OCI-LY1 (cell line): ENCODE measurements at regions not wholly inside any gene's neighbourhood (a gene's known extent, or its start where the extent isn't known, plus 50 kb on each side); places are given as distances from the start of the nearest gene placed in this dataset.

ENCODE experiments used
- H2AFZ ChIP-seq: fragments of 200-600 bp; sonication (generic), shearing (Covaris generic); 2 replicates; pipeline ENCODE4 v1.6.0; 2014; ENCODE audit warnings: antibody characterized with exemption, mild to moderate bottlenecking, low read length
- H3F3A ChIP-seq: fragments of 200-600 bp; sonication (generic), shearing (Covaris generic); 2 replicates; pipeline ENCODE4 v1.6.0; 2014; ENCODE audit warnings: mild to moderate bottlenecking, antibody characterized with exemption, low read length, moderate library complexity; ENCODE audit not compliant: insufficient read depth
- H3K27ac ChIP-seq: fragments of 200-600 bp; sonication (generic); 2 replicates; pipeline ENCODE4 v1.5.1; 2014; ENCODE audit warnings: low read length, mixed run types, mild to moderate bottlenecking, low read depth; ENCODE audit not compliant: poor library complexity, severe bottlenecking
- H3K27me3 ChIP-seq: fragments of 200-600 bp; sonication (generic); 2 replicates; pipeline ENCODE4 v1.6.0; 2014; ENCODE audit warnings: antibody characterized with exemption, mild to moderate bottlenecking, low read length, moderate library complexity; ENCODE audit not compliant: insufficient read depth
- H3K36me3 ChIP-seq: fragments of 200-600 bp; sonication (generic); 2 replicates; pipeline ENCODE4 v1.6.1; 2014; ENCODE audit warnings: mild to moderate bottlenecking, antibody characterized with exemption, low read length, moderate library complexity, mixed read lengths; ENCODE audit not compliant: insufficient read depth
- H3K4me1 ChIP-seq: fragments of 200-600 bp; sonication (generic); 2 replicates; pipeline ENCODE4 v1.5.1; 2014; ENCODE audit warnings: mild to moderate bottlenecking, low read length, moderate library complexity; ENCODE audit not compliant: insufficient read depth, severe bottlenecking
- H3K4me2 ChIP-seq: fragments of 200-600 bp; sonication (generic), shearing (Covaris generic); 2 replicates; pipeline ENCODE4 v1.6.1; 2014; ENCODE audit warnings: low read length
- H3K4me3 ChIP-seq: fragments of 200-600 bp; sonication (generic); 2 replicates; pipeline ENCODE4 v1.5.1; 2014; ENCODE audit warnings: low read length, low read depth, mild to moderate bottlenecking, mixed read lengths; ENCODE audit not compliant: poor library complexity, severe bottlenecking
- H3K79me2 ChIP-seq: fragments of 200-600 bp; shearing (Covaris generic); 2 replicates; pipeline ENCODE4 v1.6.1; 2016; ENCODE audit warnings: mixed run types, low read length, mixed read lengths; ENCODE audit not compliant: insufficient read depth
- H3K9ac ChIP-seq: fragments of 200-600 bp; sonication (generic), shearing (Covaris generic); 2 replicates; pipeline ENCODE4 v1.6.1; 2014; ENCODE audit warnings: mild to moderate bottlenecking, low read length, mixed read lengths
- H3K9me2 ChIP-seq: fragments of 200-600 bp; sonication (generic), shearing (Covaris generic); 2 replicates; pipeline ENCODE4 v1.6.1; 2014; ENCODE audit warnings: low read depth, mild to moderate bottlenecking, low read length, mixed read lengths
- H3K9me3 ChIP-seq: fragments of 200-600 bp; shearing (Covaris generic); 2 replicates; pipeline ENCODE4 v1.6.1; 2014; ENCODE audit warnings: low read length, mixed read lengths
- H4K20me1 ChIP-seq: fragments of 200-600 bp; sonication (generic), shearing (Covaris generic); 2 replicates; pipeline ENCODE4 v1.6.0; 2016; ENCODE audit warnings: mild to moderate bottlenecking, low read length; ENCODE audit not compliant: insufficient read depth
- EZH2 ChIP-seq: fragments of 200-600 bp; sonication (generic), shearing (Covaris generic); IDR thresholded peaks from 2 replicates; pipeline ENCODE4 v1.8.0; 2017; ENCODE audit warnings: borderline replicate concordance, mixed run types, mild to moderate bottlenecking, antibody characterized with exemption, low read length, moderate library complexity, mixed read lengths
- TF ChIP-seq, protein P1 (sequence below): fragments of 200-600 bp; sonication (generic), shearing (Covaris generic); IDR thresholded peaks from 2 replicates; pipeline ENCODE4 v1.5.1; 2017; ENCODE audit warnings: mild to moderate bottlenecking, antibody characterized with exemption, low read length, moderate library complexity, mixed read lengths

DNA sequence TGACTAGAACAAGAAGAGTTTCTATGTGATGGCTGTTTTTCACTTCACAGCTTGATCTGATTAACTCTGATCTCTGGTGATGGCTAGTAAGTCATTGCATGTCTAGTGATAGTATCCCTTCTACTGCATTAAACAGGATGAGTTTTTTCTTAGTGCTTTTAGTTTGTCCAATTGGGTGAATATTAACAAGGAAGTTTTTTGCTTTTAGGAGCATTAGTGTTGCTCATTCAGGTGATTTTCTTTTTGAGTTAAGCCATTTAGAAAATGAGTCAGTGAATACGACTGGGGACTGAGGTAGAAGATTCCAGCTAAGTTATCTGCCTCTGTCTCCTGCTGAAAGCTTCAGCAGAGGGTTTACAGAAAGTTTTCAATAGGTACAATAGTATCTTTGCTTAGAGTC lies 306.7 kb downstream of the PIK3C3 start:
- Histone ChIP-seq H2AFZ (no peak overlapping the region), H3K9ac (no peak overlapping the region), H3K27ac (no peak overlapping the region), H3K79me2 (no peaks in the 10 kb centered on the region), H3K36me3 (no peaks in the 10 kb centered on the region), H3K9me3 (no peaks in the 10 kb centered on the region), H3K4me3 (no peak overlapping the region), H4K20me1 (no peaks in the 10 kb centered on the region), H3F3A (no peaks in the 10 kb centered on the region), H3K9me2 (no peaks in the 10 kb centered on the region), H3K4me2 (no peak overlapping the region), H3K27me3 (no peaks in the 10 kb centered on the region), H3K4me1 (no peaks in the 10 kb centered on the region)
- no peak for TF ChIP-seq EZH2
- TF ChIP-seq, protein P1, sequence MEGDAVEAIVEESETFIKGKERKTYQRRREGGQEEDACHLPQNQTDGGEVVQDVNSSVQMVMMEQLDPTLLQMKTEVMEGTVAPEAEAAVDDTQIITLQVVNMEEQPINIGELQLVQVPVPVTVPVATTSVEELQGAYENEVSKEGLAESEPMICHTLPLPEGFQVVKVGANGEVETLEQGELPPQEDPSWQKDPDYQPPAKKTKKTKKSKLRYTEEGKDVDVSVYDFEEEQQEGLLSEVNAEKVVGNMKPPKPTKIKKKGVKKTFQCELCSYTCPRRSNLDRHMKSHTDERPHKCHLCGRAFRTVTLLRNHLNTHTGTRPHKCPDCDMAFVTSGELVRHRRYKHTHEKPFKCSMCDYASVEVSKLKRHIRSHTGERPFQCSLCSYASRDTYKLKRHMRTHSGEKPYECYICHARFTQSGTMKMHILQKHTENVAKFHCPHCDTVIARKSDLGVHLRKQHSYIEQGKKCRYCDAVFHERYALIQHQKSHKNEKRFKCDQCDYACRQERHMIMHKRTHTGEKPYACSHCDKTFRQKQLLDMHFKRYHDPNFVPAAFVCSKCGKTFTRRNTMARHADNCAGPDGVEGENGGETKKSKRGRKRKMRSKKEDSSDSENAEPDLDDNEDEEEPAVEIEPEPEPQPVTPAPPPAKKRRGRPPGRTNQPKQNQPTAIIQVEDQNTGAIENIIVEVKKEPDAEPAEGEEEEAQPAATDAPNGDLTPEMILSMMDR = no peak

DNA sequence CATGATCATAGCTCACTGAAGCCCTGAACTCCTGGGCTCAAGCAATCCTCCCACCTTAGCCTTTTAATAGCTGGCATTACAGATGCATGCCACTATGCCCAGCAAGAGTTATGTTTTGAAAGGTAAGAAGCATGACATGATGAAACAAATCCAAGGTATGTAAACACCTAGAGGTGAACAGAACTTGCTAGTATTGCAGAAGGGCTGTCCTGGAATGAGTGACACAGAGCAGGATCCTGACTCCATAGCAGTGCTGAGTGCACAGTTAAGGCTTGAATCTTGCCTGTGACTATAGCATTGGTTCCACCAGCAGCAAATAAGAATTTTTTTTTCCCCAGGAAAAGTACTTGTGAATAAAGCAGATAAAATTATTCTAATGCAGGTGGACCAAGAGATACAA lies 309.5 kb downstream of the PIK3C3 start:
- no peaks in the 10 kb centered on the region for H3K9me2 ChIP-seq
- no peaks in the 10 kb centered on the region for H3K79me2 ChIP-seq
- no peaks in the 10 kb centered on the region for H3F3A ChIP-seq
- no peak overlapping the region for H2AFZ ChIP-seq
- no peaks in the 10 kb centered on the region for H3K36me3 ChIP-seq
- H3K4me3 ChIP-seq = no peak overlapping the region
- no peak overlapping the region for H3K4me2 ChIP-seq
- H3K9me3 ChIP-seq = no peaks in the 10 kb centered on the region
- no peaks in the 10 kb centered on the region for H3K4me1 ChIP-seq
- H3K9ac ChIP-seq = no peak overlapping the region
- H3K27me3 ChIP-seq = no peaks in the 10 kb centered on the region
- H3K27ac ChIP-seq = no peak overlapping the region
- TF ChIP-seq, protein P1 = no peak
- TF ChIP-seq EZH2 = no peak
- H4K20me1 ChIP-seq = no peaks in the 10 kb centered on the region

DNA sequence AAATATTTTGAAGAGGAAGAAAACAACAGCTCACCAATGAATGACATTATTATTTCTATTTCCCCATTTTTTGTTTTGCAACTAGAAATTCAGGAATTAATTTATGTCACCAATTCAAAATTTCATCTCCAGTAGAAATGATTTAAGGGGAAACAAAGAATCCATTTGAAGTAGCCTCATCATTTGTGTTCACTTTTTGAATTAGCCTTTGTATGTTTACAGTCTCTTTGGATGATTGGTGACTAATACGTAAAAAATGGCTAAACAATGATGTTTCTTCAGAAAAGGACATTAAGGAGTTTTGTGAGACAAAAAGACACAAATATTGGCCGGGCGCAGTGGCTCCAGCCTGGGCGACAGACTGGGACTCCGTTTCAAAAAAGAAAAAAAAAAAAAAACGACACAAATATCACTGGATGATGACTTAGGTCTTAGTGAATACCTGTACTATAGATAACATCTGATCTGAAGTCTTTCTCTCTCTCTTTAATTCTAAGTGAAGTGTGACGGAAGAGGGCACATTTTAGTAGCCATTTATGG lies 313.2 kb downstream of the PIK3C3 start:
- Histone ChIP-seq H3F3A (no peaks in the 10 kb centered on the region), H3K27me3 (no peaks in the 10 kb centered on the region), H3K27ac (no peak overlapping the region), H3K9me2 (no peaks in the 10 kb centered on the region), H3K4me1 (no peaks in the 10 kb centered on the region), H3K4me2 (no peak overlapping the region), H3K4me3 (no peak overlapping the region), H3K9ac (no peak overlapping the region), H3K79me2 (no peaks in the 10 kb centered on the region), H4K20me1 (no peaks in the 10 kb centered on the region), H3K9me3 (no peaks in the 10 kb centered on the region), H2AFZ (no peak overlapping the region), H3K36me3 (no peaks in the 10 kb centered on the region)
- no peak for TF ChIP-seq EZH2
- TF ChIP-seq, protein P1 = no peak
